ENCODE measurements at regions not wholly inside any gene's neighbourhood (a gene's known extent, or its start where the extent isn't known, plus 50 kb on each side); places are given as distances from the start of the nearest gene placed in this dataset.

DNA sequence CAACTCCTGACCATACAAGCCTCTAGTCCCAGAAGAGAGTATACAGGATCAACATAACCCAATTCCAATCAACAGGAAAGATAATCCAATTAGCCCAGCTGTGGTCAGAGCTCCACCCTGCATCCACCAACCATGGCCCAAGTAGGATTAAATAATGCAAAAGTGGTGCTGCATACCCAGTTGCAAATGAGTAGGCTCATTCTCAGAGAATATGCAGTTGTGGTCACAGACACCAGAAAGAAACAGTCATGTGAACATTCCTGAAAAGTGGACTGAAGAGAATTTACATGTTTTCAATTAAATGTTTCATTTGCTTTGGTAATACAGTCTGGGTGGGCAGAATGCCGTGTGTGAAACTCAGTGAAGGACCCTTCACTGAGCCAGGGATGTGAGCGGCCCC is 167.2 kb upstream of the BMP4 start:
- H3K27ac ChIP-seq: no peak overlapping the region
- no peaks in the 10 kb centered on the region for H3K36me3 ChIP-seq
- 86 to 93% (median 91%) methylated on average over 2 of the region's 2 CpGs for WGBS, 5 donors
- intact Hi-C loops (cut with DNase I; ENCODE audit: low total_unique reads): no loop called here
- DNase-seq: no peak
- H3K27me3 ChIP-seq (replicated peaks in 1 of 7): no peaks in the 10 kb centered on the region
- H3K4me1 ChIP-seq: no peaks in the 10 kb centered on the region
- H3K4me3 ChIP-seq: no peak overlapping the region
- no peak for TF ChIP-seq POLR2A (IDR thresholded peaks at IDR 0.05)
- no peak for TF ChIP-seq POLR2AphosphoS5 (IDR thresholded peaks at IDR 0.05)
- no peak for TF ChIP-seq CTCF (IDR thresholded peaks at IDR 0.05 in 8 of 11, conservative IDR thresholded peaks at IDR 0.05 in 3 of 11)
- H3K9me3 ChIP-seq: peaks cover 0 to 4% (median 0%) of the 10 kb centered on the region in 8 donors

- TF ChIP-seq CTCF (IDR thresholded peaks at IDR 0.05 in 8 of 11, conservative IDR thresholded peaks at IDR 0.05 in 3 of 11): no peak
- no peak for TF ChIP-seq POLR2AphosphoS5 (IDR thresholded peaks at IDR 0.05)
- TF ChIP-seq POLR2A (IDR thresholded peaks at IDR 0.05): no peak
- H3K9me3 ChIP-seq: peaks cover 0 to 4% (median 0%) of the 10 kb centered on the region in 8 donors
- no peaks in the 10 kb centered on the region for H3K27me3 ChIP-seq (replicated peaks in 1 of 7)
- no peak overlapping the region for H3K4me3 ChIP-seq
- no peaks in the 10 kb centered on the region for H3K4me1 ChIP-seq
- intact Hi-C loops (cut with DNase I; ENCODE audit: low total_unique reads): no loop called here
- no peak for DNase-seq
- H3K27ac ChIP-seq: no peak overlapping the region
- H3K36me3 ChIP-seq: no peaks in the 10 kb centered on the region
- WGBS, 5 donors: 89 to 97% (median 93%) methylated on average over 3 of the region's 3 CpGs
Observed at GRCh38 chr14:54125109-54125508, 168.5 kb upstream of the BMP4 start.

- Histone ChIP-seq H3K4me3 (no peak overlapping the region), H3K27ac (no peak overlapping the region), H3K4me1 (no peaks in the 10 kb centered on the region), H3K9me3 (peaks cover 0 to 4% (median 0%) of the 10 kb centered on the region in 8 donors), H3K36me3 (no peaks in the 10 kb centered on the region), H3K27me3 (replicated peaks in 1 of 7) (no peaks in the 10 kb centered on the region)
- intact Hi-C loops (cut with DNase I; ENCODE audit: low total_unique reads): no loop called here
- TF ChIP-seq POLR2A (IDR thresholded peaks at IDR 0.05) (no peak), POLR2AphosphoS5 (IDR thresholded peaks at IDR 0.05) (no peak), CTCF (IDR thresholded peaks at IDR 0.05 in 8 of 11, conservative IDR thresholded peaks at IDR 0.05 in 3 of 11) (no peak)
- no peak for DNase-seq
- 92 to 98% (median 95%) methylated on average over 3 of the region's 3 CpGs for WGBS, 5 donors
Observed at GRCh38 chr14:54126947-54127346, 170.3 kb upstream of the BMP4 start.

- DNase-seq: no peak
- H3K4me1 ChIP-seq: no peaks in the 10 kb centered on the region
- no peak overlapping the region for H3K4me3 ChIP-seq
- H3K9me3 ChIP-seq: peaks cover 0 to 4% (median 0%) of the 10 kb centered on the region in 8 donors
- H3K27me3 ChIP-seq (replicated peaks in 1 of 7): no peaks in the 10 kb centered on the region
- TF ChIP-seq POLR2A (IDR thresholded peaks at IDR 0.05): no peak
- TF ChIP-seq CTCF (IDR thresholded peaks at IDR 0.05 in 8 of 11, conservative IDR thresholded peaks at IDR 0.05 in 3 of 11): no peak
- TF ChIP-seq POLR2AphosphoS5 (IDR thresholded peaks at IDR 0.05): no peak
- WGBS, 5 donors: 30 to 63% (median 38%) methylated on average over 2 of the region's 2 CpGs
- no peak overlapping the region for H3K27ac ChIP-seq
- intact Hi-C loops (cut with DNase I; ENCODE audit: low total_unique reads): no loop called here
- H3K36me3 ChIP-seq: no peaks in the 10 kb centered on the region
Observed at GRCh38 chr14:54127526-54127925, 170.9 kb upstream of the BMP4 start.

Measured in spleen (tissue), 11 donors.